Activated T-cell treated with anti-CD3 and anti-CD28 coated beads, Interleukin-2, amount 50 U/mL, for 4 hours (primary cell): ENCODE measurements at regions not wholly inside any gene's neighbourhood (a gene's known extent, or its start where the extent isn't known, plus 50 kb on each side); places are given as distances from the start of the nearest gene placed in this dataset.

Source experiments
- ATAC-seq, 2 donors: fragments of 200-7000 bp; cut with Tn5 transposase; one replicate each; pipeline ENCODE4 v1.10.0; 2021
- DNase-seq: peaks from one replicate; pipeline ENCODE4 v3.0.0-alpha.2; 2020
- H3K27me3 Mint-ChIP-seq: one replicate; pipeline ENCODE4 v1.8.0; 2021; ENCODE audit warnings: low read depth, mixed read lengths
- H3K36me3 Mint-ChIP-seq: one replicate; pipeline ENCODE4 v1.8.0; 2022; ENCODE audit warnings: mixed read lengths; ENCODE audit not compliant: insufficient read depth
- H3K4me1 Mint-ChIP-seq: one replicate; pipeline ENCODE4 v1.8.0; 2021; ENCODE audit warnings: low read depth, mixed read lengths
- H3K4me3 Mint-ChIP-seq: one replicate; pipeline ENCODE4 v1.8.0; 2021; ENCODE audit warnings: mild to moderate bottlenecking, moderate library complexity, mixed read lengths
- H3K9me3 Mint-ChIP-seq: one replicate; pipeline ENCODE4 v1.8.0; 2021; ENCODE audit warnings: mixed read lengths

GRCh38 chr9:88191456-88191855 is 53.2 kb upstream of the SPATA31C2 start:
- Mint-ChIP-seq H3K9me3 (peaks cover 11% of the 10 kb centered on the region), H3K4me1 (no peaks in the 10 kb centered on the region), H3K36me3 (no peaks in the 10 kb centered on the region), H3K4me3 (no peak overlapping the region), H3K27me3 (peaks cover 21% of the 10 kb centered on the region)
- ATAC-seq (no peak), DNase-seq (no peak)

GRCh38 chr9:88189371-88189770 is 51.1 kb upstream of the SPATA31C2 start:
- DNase-seq (no peak), ATAC-seq (no peak)
- no peaks in the 10 kb centered on the region for H3K36me3 Mint-ChIP-seq
- H3K4me3 Mint-ChIP-seq: no peak overlapping the region
- peaks cover 23% of the 10 kb centered on the region for H3K27me3 Mint-ChIP-seq
- no peaks in the 10 kb centered on the region for H3K4me1 Mint-ChIP-seq
- peaks cover 11% of the 10 kb centered on the region for H3K9me3 Mint-ChIP-seq
